SK-N-SH treated with all-trans-retinoic acid at 6 μM for 48 hours (cell line): ENCODE measurements at regions not wholly inside any gene's neighbourhood (a gene's known extent, or its start where the extent isn't known, plus 50 kb on each side); places are given as distances from the start of the nearest gene placed in this dataset.

ENCODE experiments used
- ATAC-seq: fragments of 200-7000 bp; cut with Tn5 transposase; 3 replicates; pipeline ENCODE4 v1.9.1; 2020; ENCODE audit warnings: mild to moderate bottlenecking, moderate library complexity
- ARNTL ChIP-seq: fragments of 450-650 bp; formaldehyde crosslinking; IDR thresholded peaks from 2 replicates; pipeline ENCODE4 v1.5.0; 2020; ENCODE audit warnings: low read depth, mild to moderate bottlenecking, moderate library complexity, borderline replicate concordance
- BACH2 ChIP-seq: fragments of 250-450 bp; sonication (Bioruptor Pico); IDR thresholded peaks from 2 replicates; pipeline ENCODE4 v1.9.0; 2021; ENCODE audit warnings: mild to moderate bottlenecking, borderline replicate concordance
- CSDC2 ChIP-seq: fragments of 250-450 bp; sonication (Bioruptor Pico); IDR thresholded peaks from 2 replicates; pipeline ENCODE4 v1.5.0; 2020; ENCODE audit warnings: mild to moderate bottlenecking, moderate library complexity
- ESRRG ChIP-seq: fragments of 250-450 bp; sonication (Bioruptor Pico); IDR thresholded peaks from 2 replicates; pipeline ENCODE4 v1.6.1; 2021; ENCODE audit warnings: mild to moderate bottlenecking
- GLIS3 ChIP-seq: fragments of 250-450 bp; sonication (Bioruptor Pico); IDR thresholded peaks from 2 replicates; pipeline ENCODE4 v1.5.0; 2020; ENCODE audit warnings: mild to moderate bottlenecking, moderate library complexity
- OSR1 ChIP-seq: fragments of 250-450 bp; sonication (Bioruptor Pico); IDR thresholded peaks from 2 replicates; pipeline ENCODE4 v1.8.0; 2022; ENCODE audit warnings: moderate library complexity, mild to moderate bottlenecking, inconsistent platforms
- PPARA ChIP-seq: fragments of 250-450 bp; sonication (Bioruptor Pico); IDR thresholded peaks from 2 replicates; pipeline ENCODE4 v1.5.0; 2020; ENCODE audit warnings: mild to moderate bottlenecking, borderline replicate concordance
- RARB ChIP-seq: fragments of 250-450 bp; sonication (Bioruptor Pico); IDR thresholded peaks from 2 replicates; pipeline ENCODE4 v1.8.0; 2021; ENCODE audit warnings: mild to moderate bottlenecking, moderate library complexity
- SNAI2 ChIP-seq: fragments of 250-450 bp; sonication (Bioruptor Pico); IDR thresholded peaks from 2 replicates; pipeline ENCODE4 v1.5.0; 2020; ENCODE audit warnings: mild to moderate bottlenecking, moderate library complexity
- TCF4 ChIP-seq: fragments of 250-450 bp; sonication (Bioruptor Pico); IDR thresholded peaks from 2 replicates; pipeline ENCODE4 v1.8.0; 2021; ENCODE audit warnings: mild to moderate bottlenecking, moderate library complexity, borderline replicate concordance
- TOX ChIP-seq: fragments of 250-450 bp; sonication (Bioruptor Pico); IDR thresholded peaks from 2 replicates; pipeline ENCODE4 v1.8.0; 2021; ENCODE audit warnings: mild to moderate bottlenecking, moderate library complexity, borderline replicate concordance
- TSHZ2 ChIP-seq: fragments of 250-450 bp; sonication (Bioruptor Pico); IDR thresholded peaks from 2 replicates; pipeline ENCODE4 v1.5.0; 2020; ENCODE audit warnings: mild to moderate bottlenecking, moderate library complexity
- ZC3H10 ChIP-seq: fragments of 250-450 bp; sonication (Bioruptor Pico); IDR thresholded peaks from 2 replicates; pipeline ENCODE4 v1.5.1; 2021; ENCODE audit warnings: mild to moderate bottlenecking, moderate library complexity
- ZFP3 ChIP-seq: fragments of 250-450 bp; sonication (Bioruptor Pico); IDR thresholded peaks from 2 replicates; pipeline ENCODE4 v1.5.0; 2020; ENCODE audit warnings: mild to moderate bottlenecking, moderate library complexity
- ZFP30 ChIP-seq: fragments of 450-650 bp; formaldehyde crosslinking; IDR thresholded peaks from 2 replicates; pipeline ENCODE4 v1.5.0; 2022; ENCODE audit warnings: mild to moderate bottlenecking, moderate library complexity
- ZNF565 ChIP-seq: fragments of 450-650 bp; formaldehyde crosslinking; conservative IDR thresholded peaks from 2 replicates; pipeline ENCODE4 v1.5.0; 2020; ENCODE audit warnings: low read depth, mild to moderate bottlenecking, moderate library complexity
- ZNF70 ChIP-seq: fragments of 450-650 bp; formaldehyde crosslinking; IDR thresholded peaks from 2 replicates; pipeline ENCODE4 v1.5.0; 2020; ENCODE audit warnings: mild to moderate bottlenecking, moderate library complexity
- ZNF8 ChIP-seq: fragments of 450-650 bp; formaldehyde crosslinking; IDR thresholded peaks from 2 replicates; pipeline ENCODE4 v1.5.0; 2020; ENCODE audit warnings: mild to moderate bottlenecking, moderate library complexity
- TF ChIP-seq, protein P1 (sequence below): fragments of 250-450 bp; sonication (Bioruptor Pico); IDR thresholded peaks from 2 replicates; pipeline ENCODE4 v1.8.0; 2021; ENCODE audit warnings: low read depth, mild to moderate bottlenecking, moderate library complexity, borderline replicate concordance
- TF ChIP-seq, protein P2 (sequence below): fragments of 250-450 bp; sonication (Bioruptor Pico); IDR thresholded peaks from 2 replicates; pipeline ENCODE4 v1.5.1; 2021; ENCODE audit warnings: mild to moderate bottlenecking, moderate library complexity
- TF ChIP-seq, protein P3 (sequence below): fragments of 250-450 bp; sonication (Bioruptor Pico); IDR thresholded peaks from 2 replicates; pipeline ENCODE4 v1.5.1; 2020; ENCODE audit warnings: low read depth, mild to moderate bottlenecking, moderate library complexity

DNA sequence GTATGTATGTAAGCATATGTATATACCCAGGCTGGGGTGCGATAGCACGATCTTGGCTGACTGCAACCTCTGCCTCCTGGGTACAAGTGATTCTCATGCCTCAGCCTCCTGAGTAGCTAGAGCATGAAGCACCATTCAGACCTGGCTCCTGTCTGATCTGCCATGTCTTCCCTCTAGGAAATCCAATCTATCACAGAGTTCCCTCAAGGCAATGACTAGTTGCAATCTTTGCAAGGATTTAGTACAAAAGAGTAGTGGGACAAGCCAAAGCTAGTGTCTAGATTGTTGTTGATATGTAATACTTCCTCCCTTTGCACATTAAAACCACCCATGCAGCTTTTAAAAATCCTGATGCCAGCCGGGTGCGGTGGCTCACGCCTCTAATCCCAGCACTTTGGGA lies 60.5 kb upstream of the PRKAR2B start:
- TF ChIP-seq ZNF70 (CRISPR knock-in tag) (no peak), TCF4 (CRISPR knock-in tag) (no peak), ESRRG (CRISPR knock-in tag) (no peak), TSHZ2 (no peak), PPARA (no peak), BACH2 (CRISPR knock-in tag) (no peak), ARNTL (no peak), ZC3H10 (no peak), TOX (no peak), SNAI2 (no peak), CSDC2 (CRISPR knock-in tag) (no peak), OSR1 (CRISPR knock-in tag) (no peak), ZNF8 (no peak), GLIS3 (CRISPR knock-in tag) (no peak), ZFP30 (CRISPR knock-in tag) (no peak)
- TF ChIP-seq, protein P1, sequence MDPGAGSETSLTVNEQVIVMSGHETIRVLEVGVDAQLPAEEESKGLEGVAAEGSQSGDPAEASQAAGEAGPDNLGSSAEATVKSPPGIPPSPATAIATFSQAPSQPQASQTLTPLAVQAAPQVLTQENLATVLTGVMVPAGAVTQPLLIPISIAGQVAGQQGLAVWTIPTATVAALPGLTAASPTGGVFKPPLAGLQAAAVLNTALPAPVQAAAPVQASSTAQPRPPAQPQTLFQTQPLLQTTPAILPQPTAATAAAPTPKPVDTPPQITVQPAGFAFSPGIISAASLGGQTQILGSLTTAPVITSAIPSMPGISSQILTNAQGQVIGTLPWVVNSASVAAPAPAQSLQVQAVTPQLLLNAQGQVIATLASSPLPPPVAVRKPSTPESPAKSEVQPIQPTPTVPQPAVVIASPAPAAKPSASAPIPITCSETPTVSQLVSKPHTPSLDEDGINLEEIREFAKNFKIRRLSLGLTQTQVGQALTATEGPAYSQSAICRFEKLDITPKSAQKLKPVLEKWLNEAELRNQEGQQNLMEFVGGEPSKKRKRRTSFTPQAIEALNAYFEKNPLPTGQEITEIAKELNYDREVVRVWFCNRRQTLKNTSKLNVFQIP (CRISPR knock-in tag), result no peak
- TF ChIP-seq, protein P2, sequence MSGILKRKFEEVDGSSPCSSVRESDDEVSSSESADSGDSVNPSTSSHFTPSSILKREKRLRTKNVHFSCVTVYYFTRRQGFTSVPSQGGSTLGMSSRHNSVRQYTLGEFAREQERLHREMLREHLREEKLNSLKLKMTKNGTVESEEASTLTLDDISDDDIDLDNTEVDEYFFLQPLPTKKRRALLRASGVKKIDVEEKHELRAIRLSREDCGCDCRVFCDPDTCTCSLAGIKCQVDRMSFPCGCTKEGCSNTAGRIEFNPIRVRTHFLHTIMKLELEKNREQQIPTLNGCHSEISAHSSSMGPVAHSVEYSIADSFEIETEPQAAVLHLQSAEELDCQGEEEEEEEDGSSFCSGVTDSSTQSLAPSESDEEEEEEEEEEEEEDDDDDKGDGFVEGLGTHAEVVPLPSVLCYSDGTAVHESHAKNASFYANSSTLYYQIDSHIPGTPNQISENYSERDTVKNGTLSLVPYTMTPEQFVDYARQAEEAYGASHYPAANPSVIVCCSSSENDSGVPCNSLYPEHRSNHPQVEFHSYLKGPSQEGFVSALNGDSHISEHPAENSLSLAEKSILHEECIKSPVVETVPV (CRISPR knock-in tag), result no peak
- no peak for ATAC-seq

DNA sequence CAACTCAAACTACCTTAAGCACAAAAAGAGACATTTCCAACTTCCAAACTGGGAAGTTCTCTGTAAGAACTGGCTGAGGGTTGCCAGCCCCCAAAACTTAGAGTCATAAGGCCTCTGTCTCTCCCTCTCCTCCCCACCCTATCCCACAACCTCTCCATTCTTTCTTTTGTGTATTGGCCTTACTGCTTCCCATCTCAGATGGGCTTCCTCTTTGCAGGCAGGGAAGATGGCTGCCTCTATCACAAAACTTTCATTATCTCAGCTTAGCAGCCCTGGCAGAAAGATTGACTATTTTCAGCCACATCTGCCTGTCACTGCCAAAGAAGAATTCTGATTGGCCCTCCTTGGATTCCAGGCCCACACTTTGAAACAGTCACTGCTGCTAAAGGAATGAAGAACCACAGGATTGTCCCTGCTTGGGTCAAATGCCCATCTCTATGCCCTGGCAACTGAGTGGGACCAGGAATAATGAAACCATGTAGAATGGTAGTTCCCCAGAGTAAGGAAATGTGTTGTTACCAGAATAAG lies 58.0 kb upstream of the PRKAR2B start:
- TF ChIP-seq CSDC2 (CRISPR knock-in tag) (no peak), ARNTL (no peak), ZFP30 (CRISPR knock-in tag) (no peak), TOX (no peak), TCF4 (CRISPR knock-in tag) (no peak), ZNF70 (CRISPR knock-in tag) (no peak), GLIS3 (CRISPR knock-in tag) (no peak), SNAI2 (no peak), ESRRG (CRISPR knock-in tag) (no peak), PPARA (no peak), ZC3H10 (no peak), TSHZ2 (no peak), OSR1 (CRISPR knock-in tag) (no peak), ZNF8 (no peak), ZFP3 (CRISPR knock-in tag) (no peak), RARB (CRISPR knock-in tag) (no peak), ZNF565 (CRISPR knock-in tag) (no peak)
- TF ChIP-seq, protein P1 (CRISPR knock-in tag), result no peak
- TF ChIP-seq, protein P2 (CRISPR knock-in tag), result no peak
- TF ChIP-seq, protein P3, sequence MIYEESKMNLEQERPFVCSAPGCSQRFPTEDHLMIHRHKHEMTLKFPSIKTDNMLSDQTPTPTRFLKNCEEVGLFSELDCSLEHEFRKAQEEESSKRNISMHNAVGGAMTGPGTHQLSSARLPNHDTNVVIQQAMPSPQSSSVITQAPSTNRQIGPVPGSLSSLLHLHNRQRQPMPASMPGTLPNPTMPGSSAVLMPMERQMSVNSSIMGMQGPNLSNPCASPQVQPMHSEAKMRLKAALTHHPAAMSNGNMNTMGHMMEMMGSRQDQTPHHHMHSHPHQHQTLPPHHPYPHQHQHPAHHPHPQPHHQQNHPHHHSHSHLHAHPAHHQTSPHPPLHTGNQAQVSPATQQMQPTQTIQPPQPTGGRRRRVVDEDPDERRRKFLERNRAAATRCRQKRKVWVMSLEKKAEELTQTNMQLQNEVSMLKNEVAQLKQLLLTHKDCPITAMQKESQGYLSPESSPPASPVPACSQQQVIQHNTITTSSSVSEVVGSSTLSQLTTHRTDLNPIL, result no peak
- ATAC-seq, result peak; percentile 31; the same call in 1 of the 3 replicates
